ENCODE measurements at regions not wholly inside any gene's neighbourhood (a gene's known extent, or its start where the extent isn't known, plus 50 kb on each side); places are given as distances from the start of the nearest gene placed in this dataset.

GRCh38 chr6:14664621-14665315, 547.2 kb downstream of the CD83 start:
- Histone ChIP-seq H3K36me3 (replicated peaks; ENCODE audit: insufficient read depth, low read length) (no peaks in the 10 kb centered on the region), H3K27ac (ENCODE audit: low read length) (peak overlapping the region; percentile 46; the same call in 1 of the 2 replicates), H3K27me3 (replicated peaks; ENCODE audit: insufficient read depth, low read length) (no peaks in the 10 kb centered on the region), H3K4me2 (ENCODE audit: low read depth, low read length) (peak overlapping the region; percentile 30), H4K20me1 (ENCODE audit: insufficient read depth, low read length) (no peaks in the 10 kb centered on the region), H3K9me2 (replicated peaks; ENCODE audit: insufficient read depth, low read length) (no peaks in the 10 kb centered on the region), H3K9ac (ENCODE audit: low read length) (no peak overlapping the region), H2AFZ (ENCODE audit: low read length) (peak overlapping the region; percentile 2; the same call in 1 of the 2 replicates), H3K9me3 (replicated peaks; ENCODE audit: insufficient read depth, low read length) (no peaks in the 10 kb centered on the region), H3K4me1 (ENCODE audit: low read length) (peaks cover 28% of the 10 kb centered on the region), H3K4me3 (ENCODE audit: low read length) (no peak overlapping the region), H3F3A (ENCODE audit: insufficient read depth, low read length) (peaks cover 21% of the 10 kb centered on the region), H3K79me2 (ENCODE audit: low read length) (no peaks in the 10 kb centered on the region)
- no peak for TF ChIP-seq CTCF (IDR thresholded peaks at IDR 0.05; ENCODE audit: low read length)
- no peak for TF ChIP-seq EZH2phosphoT487 (IDR thresholded peaks at IDR 0.05; ENCODE audit: low read length)
- no peak for TF ChIP-seq EZH2 (optimal IDR thresholded peaks at IDR 0.05; ENCODE audit: low read depth, low read length)
- no peak for DNase-seq

- Histone ChIP-seq H3K27ac (ENCODE audit: low read length) (no peak overlapping the region), H3K79me2 (ENCODE audit: low read length) (no peaks in the 10 kb centered on the region), H4K20me1 (ENCODE audit: insufficient read depth, low read length) (no peaks in the 10 kb centered on the region), H3K27me3 (replicated peaks; ENCODE audit: insufficient read depth, low read length) (no peaks in the 10 kb centered on the region), H3K4me3 (ENCODE audit: low read length) (no peak overlapping the region), H3K9me2 (replicated peaks; ENCODE audit: insufficient read depth, low read length) (no peaks in the 10 kb centered on the region), H3K4me2 (ENCODE audit: low read depth, low read length) (no peak overlapping the region), H3K36me3 (replicated peaks; ENCODE audit: insufficient read depth, low read length) (no peaks in the 10 kb centered on the region), H3K9me3 (replicated peaks; ENCODE audit: insufficient read depth, low read length) (no peaks in the 10 kb centered on the region), H3F3A (ENCODE audit: insufficient read depth, low read length) (peaks cover 11% of the 10 kb centered on the region), H2AFZ (ENCODE audit: low read length) (no peak overlapping the region), H3K9ac (ENCODE audit: low read length) (no peak overlapping the region), H3K4me1 (ENCODE audit: low read length) (peaks cover 15% of the 10 kb centered on the region)
- DNase-seq, result no peak
- TF ChIP-seq EZH2 (optimal IDR thresholded peaks at IDR 0.05; ENCODE audit: low read depth, low read length), result no peak
- no peak for TF ChIP-seq EZH2phosphoT487 (IDR thresholded peaks at IDR 0.05; ENCODE audit: low read length)
- no peak for TF ChIP-seq CTCF (IDR thresholded peaks at IDR 0.05; ENCODE audit: low read length)
Observed at GRCh38 chr6:14665827-14666724, 548.5 kb downstream of the CD83 start.

GRCh38 chr6:14670806-14671205, 553.2 kb downstream of the CD83 start:
- Histone ChIP-seq H3K79me2 (ENCODE audit: low read length) (no peaks in the 10 kb centered on the region), H3K27ac (ENCODE audit: low read length) (no peak overlapping the region), H3K9me3 (replicated peaks; ENCODE audit: insufficient read depth, low read length) (no peaks in the 10 kb centered on the region), H3K27me3 (replicated peaks; ENCODE audit: insufficient read depth, low read length) (no peaks in the 10 kb centered on the region), H3K4me2 (ENCODE audit: low read depth, low read length) (no peak overlapping the region), H4K20me1 (ENCODE audit: insufficient read depth, low read length) (no peaks in the 10 kb centered on the region), H3K4me1 (ENCODE audit: low read length) (no peaks in the 10 kb centered on the region), H3K9ac (ENCODE audit: low read length) (no peak overlapping the region), H3K36me3 (replicated peaks; ENCODE audit: insufficient read depth, low read length) (no peaks in the 10 kb centered on the region), H3K9me2 (replicated peaks; ENCODE audit: insufficient read depth, low read length) (no peaks in the 10 kb centered on the region), H2AFZ (ENCODE audit: low read length) (no peak overlapping the region), H3F3A (ENCODE audit: insufficient read depth, low read length) (no peaks in the 10 kb centered on the region), H3K4me3 (ENCODE audit: low read length) (no peak overlapping the region)
- TF ChIP-seq CTCF (IDR thresholded peaks at IDR 0.05; ENCODE audit: low read length) (no peak), EZH2 (optimal IDR thresholded peaks at IDR 0.05; ENCODE audit: low read depth, low read length) (no peak), EZH2phosphoT487 (IDR thresholded peaks at IDR 0.05; ENCODE audit: low read length) (no peak)
- no peak for DNase-seq

All from MM.1S (cell line).